Astrocyte of the spinal cord (primary cell): ENCODE measurements at regions not wholly inside any gene's neighbourhood (a gene's known extent, or its start where the extent isn't known, plus 50 kb on each side); places are given as distances from the start of the nearest gene placed in this dataset.

Experiments used
- DNase-seq: peaks from one replicate; pipeline ENCODE4 v3.0.0; 2011; ENCODE audit warnings: low read depth, low spot score
- H3K4me3 ChIP-seq: 2 replicates; pipeline ENCODE4 v1.5.1; 2011; ENCODE audit warnings: low read depth, mild to moderate bottlenecking, low read length, moderate library complexity
- CTCF ChIP-seq: IDR thresholded peaks from 2 replicates; pipeline ENCODE4 v1.5.1; 2012; ENCODE audit warnings: low read depth, mild to moderate bottlenecking, low read length, inconsistent platforms
- in situ Hi-C: cut with HindIII; loops from 2 replicates; pipeline ENCODE4 v1.10.0; 2017; ENCODE audit warnings: low sequenced_read_pairs

GRCh38 chr3:150357923-150358607, 50.0 kb upstream of the TSC22D2 start:
- TF ChIP-seq CTCF = no peak
- in situ Hi-C loops = no loop called here
- no peak overlapping the region for H3K4me3 ChIP-seq
- DNase-seq = no peak

- in situ Hi-C loops = no loop called here
- H3K4me3 ChIP-seq = no peak overlapping the region
- no peak for DNase-seq
- TF ChIP-seq CTCF = no peak
Measured at GRCh38 chr3:150357140-150357539, 51.0 kb upstream of the TSC22D2 start.

GRCh38 chr3:150355574-150355973, 52.5 kb upstream of the TSC22D2 start:
- no peak overlapping the region for H3K4me3 ChIP-seq
- in situ Hi-C loops = no loop called here
- no peak for DNase-seq
- TF ChIP-seq CTCF = no peak

GRCh38 chr3:150352931-150353330, 55.2 kb upstream of the TSC22D2 start:
- H3K4me3 ChIP-seq = no peak overlapping the region
- no peak for TF ChIP-seq CTCF
- in situ Hi-C loops = no loop called here
- DNase-seq = no peak

GRCh38 chr3:150351398-150351797, 56.7 kb upstream of the TSC22D2 start:
- TF ChIP-seq CTCF = no peak
- no peak for DNase-seq
- H3K4me3 ChIP-seq = no peak overlapping the region
- in situ Hi-C loops = no loop called here

GRCh38 chr3:150349314-150350097, 58.6 kb upstream of the TSC22D2 start:
- DNase-seq = peak; percentile 28
- TF ChIP-seq CTCF = peak; percentile 42
- no peak overlapping the region for H3K4me3 ChIP-seq
- in situ Hi-C loops = no loop called here
